ENCODE measurements at regions not wholly inside any gene's neighbourhood (a gene's known extent, or its start where the extent isn't known, plus 50 kb on each side); places are given as distances from the start of the nearest gene placed in this dataset.

DNA sequence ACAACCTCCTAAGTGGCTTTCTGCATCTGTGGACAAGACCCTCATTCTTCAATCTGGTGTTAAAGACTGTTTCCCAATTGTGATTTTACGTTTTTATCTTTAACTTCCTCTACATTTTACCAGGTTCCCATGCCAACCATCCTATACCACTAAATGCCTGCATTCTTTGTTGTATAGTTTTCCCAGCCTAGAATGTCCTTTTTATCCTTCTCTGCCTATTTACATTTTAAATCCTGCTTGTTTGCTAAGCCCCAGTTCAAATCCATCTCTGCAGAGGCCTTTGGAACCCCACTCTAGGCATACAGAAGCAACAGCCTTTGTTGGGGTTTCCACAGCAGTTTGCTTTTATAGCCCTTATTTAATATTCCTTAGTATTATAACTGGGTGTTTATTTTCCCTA is 325.1 kb upstream of the DDHD1 start (continued):
- TF ChIP-seq CHD7 (IDR thresholded peaks at IDR 0.05; ENCODE audit: insufficient replicate concordance, low read length) (no peak), RFX5 (IDR thresholded peaks at IDR 0.05; ENCODE audit: borderline replicate concordance, low read depth, low read length) (no peak), RBBP5 (IDR thresholded peaks at IDR 0.05; ENCODE audit: borderline replicate concordance, low read depth, low read length) (no peak)

Data from H1 (cell line).